ENCODE measurements at regions not wholly inside any gene's neighbourhood (a gene's known extent, or its start where the extent isn't known, plus 50 kb on each side); places are given as distances from the start of the nearest gene placed in this dataset.

GRCh38 chr4:38319456-38320342 lies 344.3 kb upstream of the KLF3 start (continued):
- TF ChIP-seq NR2C2 (CRISPR knock-in tag; IDR thresholded peaks at IDR 0.05) (no peak), NR2C2 (tag; IDR thresholded peaks at IDR 0.05) (peak; percentile 13), IRF9 (tag; IDR thresholded peaks at IDR 0.05) (no peak), KAT2B (IDR thresholded peaks at IDR 0.05; ENCODE audit: low read depth, low read length) (no peak), HNRNPK (IDR thresholded peaks at IDR 0.05; ENCODE audit: low read depth, low read length, poor library complexity, severe bottlenecking) (no peak), ZNF79 (CRISPR knock-in tag; IDR thresholded peaks at IDR 0.05; ENCODE audit: low read depth) (no peak), NUFIP1 (IDR thresholded peaks at IDR 0.05; ENCODE audit: partially characterized antibody) (no peak), ZC3H8 (IDR thresholded peaks at IDR 0.05) (no peak), MNT (conservative IDR thresholded peaks at IDR 0.05) (peak; percentile 21 to 30; a peak in 2 of 4 replicates), ERF (CRISPR knock-in tag; IDR thresholded peaks at IDR 0.05) (no peak), GATAD2A (IDR thresholded peaks at IDR 0.05) (no peak), NFRKB (IDR thresholded peaks at IDR 0.05; ENCODE audit: low read depth) (peak; percentile 19; the same call in 1 of the 2 replicates), ZNF75A (CRISPR knock-in tag; IDR thresholded peaks at IDR 0.05) (no peak), STAG1 (CRISPR knock-in tag; IDR thresholded peaks at IDR 0.05; ENCODE audit: borderline replicate concordance) (no peak), ZNF354B (CRISPR knock-in tag; IDR thresholded peaks at IDR 0.05) (no peak), ZBTB5 (IDR thresholded peaks at IDR 0.05) (no peak), ATF7 (IDR thresholded peaks at IDR 0.05) (0 out of 2 replicates have a peak, but pooled peaks have one; percentile 17), ZNF766 (CRISPR knock-in tag; conservative IDR thresholded peaks at IDR 0.05) (no peak), RAD21 (CRISPR knock-in tag; conservative IDR thresholded peaks at IDR 0.05 in 1 of 2, IDR thresholded peaks at IDR 0.05 in 1 of 2) (peak; percentile 91 to 93), CBX5 (IDR thresholded peaks at IDR 0.05; ENCODE audit: borderline replicate concordance, low read depth) (peak; percentile 83; the same call in 1 of the 2 replicates), ZNF24 (IDR thresholded peaks at IDR 0.05) (no peak)
- TF ChIP-seq, protein P1, sequence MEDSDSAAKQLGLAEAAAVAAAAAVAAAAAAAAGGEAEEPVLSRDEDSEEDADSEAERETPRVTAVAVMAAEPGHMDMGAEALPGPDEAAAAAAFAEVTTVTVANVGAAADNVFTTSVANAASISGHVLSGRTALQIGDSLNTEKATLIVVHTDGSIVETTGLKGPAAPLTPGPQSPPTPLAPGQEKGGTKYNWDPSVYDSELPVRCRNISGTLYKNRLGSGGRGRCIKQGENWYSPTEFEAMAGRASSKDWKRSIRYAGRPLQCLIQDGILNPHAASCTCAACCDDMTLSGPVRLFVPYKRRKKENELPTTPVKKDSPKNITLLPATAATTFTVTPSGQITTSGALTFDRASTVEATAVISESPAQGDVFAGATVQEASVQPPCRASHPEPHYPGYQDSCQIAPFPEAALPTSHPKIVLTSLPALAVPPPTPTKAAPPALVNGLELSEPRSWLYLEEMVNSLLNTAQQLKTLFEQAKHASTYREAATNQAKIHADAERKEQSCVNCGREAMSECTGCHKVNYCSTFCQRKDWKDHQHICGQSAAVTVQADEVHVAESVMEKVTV (CRISPR knock-in tag; IDR thresholded peaks at IDR 0.05), result peak; percentile 83
- TF ChIP-seq, protein P2, sequence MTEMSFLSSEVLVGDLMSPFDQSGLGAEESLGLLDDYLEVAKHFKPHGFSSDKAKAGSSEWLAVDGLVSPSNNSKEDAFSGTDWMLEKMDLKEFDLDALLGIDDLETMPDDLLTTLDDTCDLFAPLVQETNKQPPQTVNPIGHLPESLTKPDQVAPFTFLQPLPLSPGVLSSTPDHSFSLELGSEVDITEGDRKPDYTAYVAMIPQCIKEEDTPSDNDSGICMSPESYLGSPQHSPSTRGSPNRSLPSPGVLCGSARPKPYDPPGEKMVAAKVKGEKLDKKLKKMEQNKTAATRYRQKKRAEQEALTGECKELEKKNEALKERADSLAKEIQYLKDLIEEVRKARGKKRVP (CRISPR knock-in tag; IDR thresholded peaks at IDR 0.05), result no peak

All from K562 (cell line).